ENCODE measurements at regions not wholly inside any gene's neighbourhood (a gene's known extent, or its start where the extent isn't known, plus 50 kb on each side); places are given as distances from the start of the nearest gene placed in this dataset.

GRCh38 chr6:155660251-155660977, 204.8 kb upstream of the NOX3 start:
- Histone ChIP-seq H3K36me3 (ENCODE audit: control insufficient read depth in 4 of 4, insufficient read depth in 4 of 4, low read length in 4 of 4) (no peaks in the 10 kb centered on the region), H3K27ac (ENCODE audit: low read depth in 1 of 2, low read length in 1 of 2) (no peak overlapping the region), H3K9me3 (ENCODE audit: control insufficient read depth in 4 of 4, insufficient read depth in 3 of 4, low read length in 3 of 4) (peaks cover 0 to 3% (median 0%) of the 10 kb centered on the region in 4 donors), H3K4me1 (ENCODE audit: control insufficient read depth in 5 of 5, insufficient read depth in 5 of 5, low read length in 5 of 5) (no peaks in the 10 kb centered on the region), H3K9ac (ENCODE audit: insufficient read depth in 1 of 2, low read length in 2 of 2) (no peak overlapping the region), H3K4me3 (no peak overlapping the region), H3K27me3 (ENCODE audit: control insufficient read depth in 3 of 3, insufficient read depth in 3 of 3, low read length in 2 of 3) (no peaks in the 10 kb centered on the region)
- ATAC-seq (ENCODE audit: insufficient read depth, low FRiP score), result no peak
- DNase-seq, result no peak
- WGBS, 2 donors, result 66 to 84% methylated on average over 6 of the region's 6 CpGs
- TF ChIP-seq CTCF (IDR thresholded peaks at IDR 0.05; ENCODE audit: control extremely low read depth, extremely low read depth), result no peak

GRCh38 chr6:155656024-155656423, 200.4 kb upstream of the NOX3 start:
- H3K4me3 ChIP-seq, result no peak overlapping the region
- no peaks in the 10 kb centered on the region for H3K4me1 ChIP-seq (ENCODE audit: control insufficient read depth in 5 of 5, insufficient read depth in 5 of 5, low read length in 5 of 5)
- ATAC-seq (ENCODE audit: insufficient read depth, low FRiP score) (no peak), DNase-seq (no peak)
- H3K27me3 ChIP-seq (ENCODE audit: control insufficient read depth in 3 of 3, insufficient read depth in 3 of 3, low read length in 2 of 3), result no peaks in the 10 kb centered on the region
- H3K9me3 ChIP-seq (ENCODE audit: control insufficient read depth in 4 of 4, insufficient read depth in 3 of 4, low read length in 3 of 4), result peaks cover 0 to 3% (median 0%) of the 10 kb centered on the region in 4 donors
- no peak overlapping the region for H3K27ac ChIP-seq (ENCODE audit: low read depth in 1 of 2, low read length in 1 of 2)
- no peak for TF ChIP-seq CTCF (IDR thresholded peaks at IDR 0.05; ENCODE audit: control extremely low read depth, extremely low read depth)
- H3K9ac ChIP-seq (ENCODE audit: insufficient read depth in 1 of 2, low read length in 2 of 2), result no peak overlapping the region
- WGBS, 2 donors, result 91 to 93% methylated on average over 3 of the region's 3 CpGs
- no peaks in the 10 kb centered on the region for H3K36me3 ChIP-seq (ENCODE audit: control insufficient read depth in 4 of 4, insufficient read depth in 4 of 4, low read length in 4 of 4)

- no peak for DNase-seq
- no peaks in the 10 kb centered on the region for H3K36me3 ChIP-seq (ENCODE audit: control insufficient read depth in 4 of 4, insufficient read depth in 4 of 4, low read length in 4 of 4)
- H3K9ac ChIP-seq (ENCODE audit: insufficient read depth in 1 of 2, low read length in 2 of 2), result no peak overlapping the region
- ATAC-seq (ENCODE audit: insufficient read depth, low FRiP score), result no peak
- H3K27me3 ChIP-seq (ENCODE audit: control insufficient read depth in 3 of 3, insufficient read depth in 3 of 3, low read length in 2 of 3), result no peaks in the 10 kb centered on the region
- no peak overlapping the region for H3K4me3 ChIP-seq
- H3K4me1 ChIP-seq (ENCODE audit: control insufficient read depth in 5 of 5, insufficient read depth in 5 of 5, low read length in 5 of 5), result no peaks in the 10 kb centered on the region
- no peak overlapping the region for H3K27ac ChIP-seq (ENCODE audit: low read depth in 1 of 2, low read length in 1 of 2)
- no peak for TF ChIP-seq CTCF (IDR thresholded peaks at IDR 0.05; ENCODE audit: control extremely low read depth, extremely low read depth)
- peaks cover 0 to 3% (median 0%) of the 10 kb centered on the region in 4 donors for H3K9me3 ChIP-seq (ENCODE audit: control insufficient read depth in 4 of 4, insufficient read depth in 3 of 4, low read length in 3 of 4)
These were observed 198.8 kb upstream of the NOX3 start for GRCh38 chr6:155654474-155654873.

GRCh38 chr6:155648301-155648700, 192.7 kb upstream of the NOX3 start:
- Histone ChIP-seq H3K36me3 (ENCODE audit: control insufficient read depth in 4 of 4, insufficient read depth in 4 of 4, low read length in 4 of 4) (no peaks in the 10 kb centered on the region), H3K9me3 (ENCODE audit: control insufficient read depth in 4 of 4, insufficient read depth in 3 of 4, low read length in 3 of 4) (no peaks in the 10 kb centered on the region), H3K27me3 (ENCODE audit: control insufficient read depth in 3 of 3, insufficient read depth in 3 of 3, low read length in 2 of 3) (no peaks in the 10 kb centered on the region), H3K27ac (ENCODE audit: low read depth in 1 of 2, low read length in 1 of 2) (no peak overlapping the region), H3K4me3 (no peak overlapping the region), H3K4me1 (ENCODE audit: control insufficient read depth in 5 of 5, insufficient read depth in 5 of 5, low read length in 5 of 5) (peaks cover 0 to 4% (median 0%) of the 10 kb centered on the region in 5 donors), H3K9ac (ENCODE audit: insufficient read depth in 1 of 2, low read length in 2 of 2) (no peak overlapping the region)
- 58 to 60% methylated on average over 5 of the region's 5 CpGs for WGBS, 2 donors
- ATAC-seq (ENCODE audit: insufficient read depth, low FRiP score) (no peak), DNase-seq (no peak)
- TF ChIP-seq CTCF (IDR thresholded peaks at IDR 0.05; ENCODE audit: control extremely low read depth, extremely low read depth), result no peak
